ENCODE measurements at regions not wholly inside any gene's neighbourhood (a gene's known extent, or its start where the extent isn't known, plus 50 kb on each side); places are given as distances from the start of the nearest gene placed in this dataset.
"Not testable (repeated sequence)": the region's sequence is repeated elsewhere in the genome, so short reads cannot be mapped to it uniquely, and the experiment has no call there.

DNA sequence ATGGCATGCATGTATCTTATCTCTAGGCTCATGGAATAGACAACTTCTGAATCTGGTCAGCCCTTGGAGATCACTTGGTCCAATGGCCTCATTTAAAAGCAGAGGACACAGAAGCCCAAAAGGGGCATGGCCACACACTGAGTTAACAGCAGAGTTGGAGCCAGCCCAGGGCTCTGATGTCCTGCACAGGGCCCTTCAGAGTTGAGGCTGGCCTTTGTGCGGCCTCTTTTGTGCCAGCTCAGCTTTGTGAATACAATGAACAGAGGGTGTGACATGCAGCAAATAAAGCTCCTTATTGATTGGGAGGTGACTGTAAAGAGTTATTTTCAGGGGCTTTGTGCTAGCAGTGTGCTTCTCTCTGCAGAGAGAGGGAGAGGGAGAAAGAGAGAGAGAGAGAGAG is 150.1 kb upstream of the STK32A start:
- no peak for DNase-seq

DNA sequence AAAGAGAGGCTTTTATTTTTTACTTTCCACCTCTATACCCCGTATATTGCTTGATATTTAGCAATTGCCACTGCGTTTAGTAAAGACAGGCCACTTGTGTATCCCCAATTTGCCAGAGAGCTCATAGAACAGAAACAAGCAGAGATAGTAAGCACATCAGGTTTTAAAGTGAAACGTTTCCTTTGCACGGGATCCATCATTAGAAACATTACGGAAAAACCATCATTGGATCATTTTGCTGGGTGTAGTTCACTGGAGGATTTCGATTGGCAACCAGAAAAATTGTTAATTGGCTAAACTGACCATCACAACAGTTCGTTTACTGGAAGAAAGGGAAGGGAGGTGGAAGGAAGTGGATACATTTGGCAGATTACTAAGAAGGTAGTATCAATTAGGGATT is 149.4 kb upstream of the STK32A start:
- DNase-seq = no peak

DNA sequence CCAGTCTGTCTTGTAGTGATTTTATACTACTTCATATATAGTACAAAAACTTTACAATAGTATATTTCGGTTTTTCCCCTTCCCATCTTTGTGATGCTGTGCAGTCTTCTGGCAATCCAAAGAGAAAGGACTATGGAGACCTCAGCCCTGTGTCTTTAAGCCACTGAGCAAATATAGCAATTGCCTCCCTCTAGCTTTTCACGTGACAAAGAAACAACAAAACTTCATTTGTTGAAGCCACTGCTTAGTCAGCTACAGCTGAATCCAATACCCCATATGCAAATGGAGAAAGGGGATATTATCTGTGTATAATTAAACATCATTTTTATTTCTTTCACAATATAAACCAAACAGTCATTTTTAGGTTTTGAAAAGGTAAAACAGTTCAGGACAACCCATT is 142.8 kb upstream of the STK32A start:
- DNase-seq = no peak

DNA sequence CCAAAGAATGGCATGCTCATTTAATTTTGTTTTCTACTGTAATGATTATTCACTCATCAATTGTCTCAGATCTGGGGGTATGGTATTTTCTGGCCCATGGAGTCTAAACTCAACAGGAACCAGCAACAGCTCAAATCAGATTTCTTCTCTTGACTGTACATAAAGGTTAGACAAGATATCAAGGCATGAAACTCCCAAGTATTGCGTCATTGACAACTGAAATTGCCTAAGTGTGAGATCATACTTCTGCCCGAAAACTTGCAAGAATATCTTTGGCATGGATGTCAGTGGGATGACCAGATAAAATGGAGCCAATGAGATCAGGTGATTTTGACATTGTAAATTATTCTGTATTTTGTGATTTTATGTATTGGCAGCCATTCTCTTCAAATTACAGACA is 141.7 kb upstream of the STK32A start:
- DNase-seq = peak; percentile 3

DNA sequence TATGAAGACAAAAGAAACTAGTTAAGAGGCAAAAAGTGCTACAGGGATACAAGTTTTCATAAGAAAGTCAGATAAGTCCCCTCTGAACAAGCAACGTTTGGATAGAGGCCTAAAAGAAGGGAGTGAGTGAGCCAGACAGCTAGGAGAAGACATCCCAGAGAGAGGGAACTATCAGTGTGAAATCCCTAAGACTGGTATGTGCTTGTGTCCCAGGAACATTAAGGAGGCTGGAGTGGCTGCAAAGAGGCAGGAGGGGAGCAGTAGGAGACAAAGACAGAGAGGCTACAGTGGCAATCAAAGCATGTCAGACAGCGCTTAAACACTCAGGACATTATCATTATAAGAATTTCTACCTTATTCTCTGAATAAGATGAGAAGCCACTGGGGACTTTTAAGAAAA is 139.1 kb upstream of the STK32A start:
- DNase-seq = no peak

DNA sequence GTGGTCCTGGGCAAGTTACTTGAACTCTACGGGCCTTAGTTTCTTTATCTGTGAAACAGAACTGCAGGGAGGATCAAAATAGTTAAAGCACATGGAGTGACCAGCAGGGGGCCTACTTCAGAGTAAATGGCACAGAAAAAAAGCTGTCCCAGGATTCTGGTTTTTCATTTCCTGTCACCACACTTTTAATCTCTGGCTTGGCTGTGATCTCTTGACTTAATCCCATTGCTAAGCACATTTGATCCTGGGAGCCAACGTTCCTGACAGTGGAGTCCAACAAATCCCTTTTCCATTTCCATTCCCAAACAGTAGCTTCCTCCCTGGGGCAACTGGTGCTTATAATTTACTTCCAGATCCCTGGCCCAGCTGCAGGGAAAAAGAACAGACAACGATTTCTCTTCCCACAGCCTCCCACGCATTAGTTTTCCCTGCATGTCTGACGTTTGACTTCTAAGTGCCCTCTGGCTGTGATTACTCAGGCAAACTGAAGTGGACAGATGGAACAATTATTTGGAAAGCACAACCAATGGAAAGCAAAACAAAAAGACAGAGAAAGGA is 136.5 kb upstream of the STK32A start:
- peak; percentile 25 for DNase-seq

DNA sequence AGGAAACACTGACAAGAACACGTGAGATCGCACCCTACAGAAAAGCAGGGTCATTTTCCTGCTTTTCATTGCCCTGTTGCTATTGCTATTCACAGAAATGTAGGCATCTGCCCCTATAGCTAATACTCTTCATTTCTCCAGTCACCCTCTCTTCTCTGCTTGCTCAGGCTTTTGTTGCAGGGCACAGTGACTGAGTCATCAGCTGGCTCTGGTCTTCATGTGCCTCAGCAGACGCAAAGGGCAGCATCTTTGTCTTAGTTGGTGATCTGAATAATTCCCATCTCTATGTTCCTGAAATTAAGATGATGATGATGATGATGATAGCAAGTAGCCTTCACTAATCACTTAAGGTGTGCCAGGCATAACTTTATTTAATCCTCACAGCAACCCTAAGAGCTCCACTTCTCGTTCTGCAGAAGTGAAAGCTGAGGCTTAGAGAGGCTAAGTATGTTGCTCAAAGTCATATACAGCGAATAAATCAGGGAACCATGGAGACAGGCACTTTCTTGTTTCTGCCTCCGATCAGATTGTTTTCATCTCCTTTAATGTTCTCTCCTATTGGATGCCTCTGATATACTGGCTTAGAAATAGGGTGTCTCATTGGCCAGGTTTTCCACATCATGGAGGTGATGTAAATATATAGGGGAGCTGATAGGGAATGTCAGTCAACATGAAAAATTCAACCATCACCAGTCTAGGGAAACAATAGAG is 133.0 kb upstream of the STK32A start:
- DNase-seq = peak; percentile 4

DNA sequence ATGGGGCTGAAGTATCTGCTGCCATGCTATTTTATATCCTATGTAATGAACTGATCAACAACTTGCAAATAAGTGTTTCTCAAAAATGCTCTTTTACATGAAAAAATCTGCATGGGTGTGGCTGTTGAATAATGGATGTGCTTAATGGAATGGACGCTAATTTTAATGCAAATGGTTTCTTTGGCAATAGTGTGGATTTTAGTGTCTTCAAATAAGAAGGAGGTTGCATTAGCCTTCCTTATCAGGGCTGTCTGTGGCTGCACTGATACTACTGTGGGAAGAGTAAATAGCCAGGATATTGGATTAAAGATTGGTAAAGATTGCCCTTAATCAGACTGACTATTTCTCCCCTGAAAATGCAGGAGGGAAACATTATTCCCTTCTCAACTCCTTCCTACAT is 121.9 kb upstream of the STK32A start:
- DNase-seq = no peak

DNA sequence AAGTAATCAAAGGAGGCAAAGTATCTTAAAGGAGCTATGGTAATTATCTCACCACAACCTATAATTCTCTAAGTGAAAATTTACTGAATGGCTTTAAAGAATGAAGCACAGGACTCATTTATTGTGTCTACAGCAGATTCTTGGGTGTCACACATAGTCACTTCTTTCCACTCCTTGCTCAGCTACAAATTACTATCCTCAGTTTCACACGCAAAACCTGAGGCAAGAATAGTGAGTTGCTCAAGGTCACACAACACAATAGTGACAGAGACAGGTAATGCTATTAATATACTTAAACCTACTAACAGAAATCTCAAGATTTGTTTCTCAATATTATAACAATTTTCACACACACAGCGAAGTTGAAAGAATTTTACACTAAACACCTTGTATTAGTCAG is 120.9 kb upstream of the STK32A start:
- no peak for DNase-seq

DNA sequence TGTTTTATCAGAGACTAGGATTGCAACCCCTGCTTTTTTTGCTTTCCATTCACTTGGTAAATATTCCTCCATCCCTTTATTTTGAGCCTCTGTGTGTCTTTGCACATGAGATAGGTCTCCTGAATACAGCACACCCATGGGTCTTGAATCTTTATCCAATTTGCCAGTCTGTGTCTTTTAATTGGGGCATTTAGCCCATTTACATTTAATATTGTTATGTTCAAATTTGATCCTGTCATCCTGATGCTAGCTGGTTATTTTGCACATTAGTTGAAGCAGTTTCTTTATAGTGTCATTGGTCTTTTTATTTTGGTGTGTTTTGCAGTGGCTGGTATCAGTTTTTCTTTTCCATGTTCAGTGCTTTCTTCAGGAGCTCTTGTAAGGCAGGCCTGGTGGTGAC is 95.1 kb upstream of the STK32A start:
- DNase-seq = not testable (repeated sequence)

DNA sequence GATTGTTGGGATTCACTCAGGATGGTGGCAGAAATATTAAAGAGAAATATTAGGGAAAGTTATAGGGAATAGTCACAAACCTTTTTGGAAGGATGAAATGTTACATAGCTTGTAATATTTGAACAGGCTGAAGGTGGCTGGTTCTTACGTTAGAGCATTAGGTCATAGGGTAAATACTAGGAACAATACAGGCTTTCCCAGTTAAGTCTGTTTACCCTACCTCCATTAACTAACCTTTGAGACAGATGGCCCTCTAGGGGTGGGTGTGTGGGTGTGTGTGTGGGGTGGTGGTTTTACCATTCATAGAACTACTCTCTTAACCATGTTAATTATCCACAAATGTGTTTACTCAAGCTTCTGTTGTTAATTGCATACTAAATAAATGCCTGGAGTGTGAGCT is 94.3 kb upstream of the STK32A start:
- no peak for DNase-seq

DNA sequence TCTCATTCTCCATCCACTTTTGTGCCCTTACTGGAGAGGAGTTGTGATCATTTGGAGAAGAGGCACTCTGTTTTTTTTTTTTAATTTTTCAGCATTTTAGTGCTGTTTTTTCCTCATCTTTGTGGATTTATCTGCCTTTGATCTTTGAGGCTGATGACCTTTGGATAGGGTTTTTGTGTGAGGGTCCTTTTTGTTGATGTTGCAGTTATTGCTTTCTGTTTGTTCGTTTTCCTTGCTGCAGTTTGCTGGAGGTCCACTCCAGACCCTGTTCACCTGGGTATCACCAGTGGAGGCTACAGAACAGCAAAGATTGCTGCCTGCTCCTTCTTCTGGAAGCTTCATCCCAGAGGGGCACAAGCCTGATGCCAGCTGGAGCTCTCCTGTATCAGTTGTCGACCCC is 93.2 kb upstream of the STK32A start:
- DNase-seq = not testable (repeated sequence)

DNA sequence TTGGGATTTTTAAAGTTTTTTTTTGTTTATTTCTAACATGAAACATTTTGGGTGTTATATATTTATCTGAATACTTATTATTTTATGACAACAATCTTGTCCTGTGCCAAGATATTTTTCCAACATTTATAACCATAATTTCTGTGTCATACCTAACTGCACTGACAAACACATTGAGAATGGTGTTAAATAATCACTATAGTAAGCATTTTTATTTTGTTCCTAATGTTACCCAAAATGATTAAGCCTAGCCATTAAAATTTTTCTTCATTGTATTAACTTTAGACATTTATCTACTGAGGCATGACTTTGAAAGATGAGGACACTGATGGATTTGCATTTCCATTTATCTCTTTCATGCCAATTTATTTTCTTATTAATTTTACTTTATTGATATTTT is 91.6 kb upstream of the STK32A start:
- DNase-seq = no peak

DNA sequence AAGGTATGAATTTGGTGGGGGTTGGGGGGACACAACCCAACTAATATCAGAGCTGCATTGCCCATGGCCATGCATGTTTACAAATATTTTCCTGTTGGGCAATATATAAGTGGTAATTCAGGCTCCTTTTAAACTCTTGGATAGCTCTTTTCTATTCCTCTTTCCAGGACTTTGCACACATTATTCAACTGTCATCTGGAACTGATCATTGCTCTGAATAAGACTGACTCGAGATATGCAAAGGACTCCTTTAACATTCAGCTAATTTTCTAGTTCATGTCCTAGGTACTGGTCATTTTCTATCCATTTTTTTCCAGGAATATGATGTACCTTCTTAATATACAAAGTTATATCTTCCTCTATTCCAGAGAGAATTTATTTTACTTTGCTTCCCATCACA is 89.5 kb upstream of the STK32A start:
- DNase-seq = no peak

DNA sequence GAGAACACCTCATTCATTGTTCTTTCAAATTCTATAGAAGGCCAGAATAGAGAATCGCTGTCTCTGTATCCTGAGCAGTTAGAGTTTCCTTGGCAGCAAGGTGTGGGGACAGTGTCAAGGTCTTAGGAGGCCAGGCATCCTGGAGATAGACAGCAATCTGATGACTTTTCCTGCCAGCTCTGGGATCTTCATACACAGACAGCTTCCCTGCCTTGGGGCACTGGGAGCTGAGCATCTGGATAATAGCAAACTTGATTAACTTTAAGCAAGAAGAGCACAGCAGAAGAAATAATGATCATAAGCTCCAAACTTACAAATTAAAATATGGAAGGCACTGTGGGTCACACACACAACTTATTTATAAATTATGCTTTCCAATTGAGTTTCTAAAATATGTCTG is 86.1 kb upstream of the STK32A start:
- no peak for DNase-seq

DNA sequence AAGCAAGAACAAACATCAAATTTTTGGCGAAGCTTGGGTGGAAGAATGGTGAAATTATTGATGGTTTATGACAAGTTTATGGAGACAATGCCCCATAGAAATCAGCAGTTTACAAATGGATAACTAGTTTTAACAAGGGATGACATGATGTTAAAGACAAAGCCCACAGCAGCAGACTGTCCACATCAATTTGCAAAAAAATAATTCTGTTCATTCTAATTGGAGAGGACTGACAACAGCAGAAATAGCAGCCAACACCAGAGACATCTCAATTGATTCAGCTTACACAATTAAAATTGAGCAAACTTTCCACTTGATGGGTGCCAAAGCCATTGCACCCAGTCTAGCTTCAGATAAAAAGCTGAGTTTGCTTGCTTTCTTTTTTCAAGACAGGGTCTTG is 82.7 kb upstream of the STK32A start:
- no peak for DNase-seq

DNA sequence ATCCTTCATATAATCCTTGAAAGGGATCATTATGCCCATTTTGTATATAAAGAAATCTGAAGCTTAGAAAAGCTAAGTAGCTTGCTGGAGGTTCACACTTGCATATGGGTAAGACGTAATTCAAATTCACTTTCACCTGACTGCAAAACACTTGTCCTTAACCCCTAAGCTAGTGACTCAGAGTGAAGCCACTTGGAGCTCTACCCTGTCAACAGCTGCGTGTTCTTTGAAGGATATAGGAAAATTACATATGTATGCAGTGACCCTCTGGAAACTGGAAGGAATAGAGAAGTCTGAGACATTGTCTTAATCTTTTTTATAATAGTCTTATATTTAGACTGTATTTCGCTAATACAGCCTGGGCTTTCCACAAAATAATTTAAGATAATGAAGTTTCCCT is 80.0 kb upstream of the STK32A start:
- DNase-seq = no peak

DNA sequence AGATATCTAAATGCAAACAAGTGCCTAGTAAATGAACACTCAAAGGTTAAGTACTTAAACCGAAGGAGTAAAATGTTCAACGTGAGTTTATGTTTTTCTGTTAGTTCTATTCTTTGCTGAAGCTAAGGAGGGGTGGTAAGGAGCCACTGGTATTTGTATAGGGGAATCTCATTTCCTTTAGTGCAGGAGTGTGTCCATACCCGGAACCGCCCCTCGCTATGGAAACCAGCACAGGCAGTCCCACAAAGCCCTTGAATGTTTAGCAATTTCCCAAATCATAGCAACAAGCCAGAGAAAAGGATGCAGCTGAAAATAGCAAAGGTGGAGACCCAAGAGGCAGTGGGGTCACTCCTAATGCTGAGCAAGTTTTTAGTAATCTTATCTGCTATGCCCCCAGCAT is 78.8 kb upstream of the STK32A start:
- no peak for DNase-seq

DNA sequence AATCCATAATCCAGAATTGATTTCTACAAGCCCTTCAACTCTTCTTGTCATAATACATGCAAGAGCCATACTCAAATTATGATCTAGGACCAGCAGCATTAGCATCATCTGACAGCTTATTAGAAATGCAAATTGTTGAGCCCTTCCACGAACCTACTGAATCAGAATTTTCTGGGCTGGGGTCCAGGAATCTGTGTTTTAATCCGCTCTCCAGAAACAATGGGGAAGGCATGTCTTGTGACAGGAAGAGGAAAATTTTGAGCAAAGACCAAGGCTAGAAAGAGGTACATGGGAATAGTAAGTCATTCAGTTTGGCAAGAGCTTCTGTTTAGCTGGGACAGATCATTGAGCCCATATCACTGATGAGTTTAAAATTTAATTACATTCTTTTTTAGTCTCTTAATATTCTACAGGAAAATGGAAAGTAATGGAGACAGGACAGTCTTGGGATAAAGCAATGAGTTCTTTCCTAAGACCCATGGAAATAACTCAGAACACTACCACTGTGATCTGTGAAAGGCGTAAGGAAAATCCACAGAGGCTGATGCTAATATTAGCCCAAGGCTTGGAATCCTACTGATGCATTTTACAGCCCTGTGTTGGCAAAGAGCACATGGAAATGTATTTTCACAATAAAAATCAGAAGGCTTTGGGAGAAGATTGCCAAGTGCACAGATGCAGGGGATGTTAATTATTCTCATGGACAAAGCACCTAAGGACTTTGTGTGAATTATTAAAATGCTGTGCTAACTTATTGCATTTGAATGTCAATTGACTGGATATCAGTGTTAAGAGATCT is 73.7 kb upstream of the STK32A start:
- no peak for DNase-seq

DNA sequence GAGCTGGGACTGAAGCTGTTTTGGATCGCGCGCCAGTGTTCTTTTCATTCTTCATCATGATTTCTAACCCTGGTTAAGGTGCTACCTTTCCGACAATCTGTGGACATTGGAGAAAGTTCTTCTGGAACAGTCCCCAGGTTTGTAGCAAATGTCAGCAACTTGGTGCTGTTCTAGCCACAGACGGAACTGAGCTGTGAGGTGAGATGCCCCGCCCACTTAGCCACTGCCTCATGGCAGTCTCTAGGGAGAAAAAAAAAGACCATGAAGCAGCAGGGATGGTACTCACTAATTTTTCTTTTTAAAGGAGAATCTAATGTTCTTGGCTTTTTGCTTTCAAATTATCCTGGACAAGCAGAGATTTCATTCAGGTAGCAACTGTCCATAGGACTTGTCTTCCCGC is 72.1 kb upstream of the STK32A start:
- no peak for DNase-seq

DNA sequence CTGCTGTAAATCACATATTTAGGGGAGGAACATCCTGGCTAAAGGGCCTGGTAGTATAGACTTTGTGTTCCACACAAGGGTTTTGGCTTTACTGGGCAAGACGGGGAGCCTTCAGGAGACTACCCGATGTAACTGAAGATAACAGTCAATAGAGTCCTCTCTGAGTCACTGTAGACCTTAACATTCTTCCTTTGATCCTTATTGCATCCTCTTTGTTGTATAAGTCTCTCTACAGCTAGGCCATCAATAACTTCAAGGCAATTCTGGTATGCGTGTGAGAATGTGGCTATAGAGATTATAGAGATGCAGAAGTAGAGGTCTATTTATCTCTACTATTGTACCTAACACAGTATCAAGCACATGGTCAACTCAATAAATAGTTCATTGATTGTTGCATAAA is 67.3 kb upstream of the STK32A start:
- no peak for DNase-seq

DNA sequence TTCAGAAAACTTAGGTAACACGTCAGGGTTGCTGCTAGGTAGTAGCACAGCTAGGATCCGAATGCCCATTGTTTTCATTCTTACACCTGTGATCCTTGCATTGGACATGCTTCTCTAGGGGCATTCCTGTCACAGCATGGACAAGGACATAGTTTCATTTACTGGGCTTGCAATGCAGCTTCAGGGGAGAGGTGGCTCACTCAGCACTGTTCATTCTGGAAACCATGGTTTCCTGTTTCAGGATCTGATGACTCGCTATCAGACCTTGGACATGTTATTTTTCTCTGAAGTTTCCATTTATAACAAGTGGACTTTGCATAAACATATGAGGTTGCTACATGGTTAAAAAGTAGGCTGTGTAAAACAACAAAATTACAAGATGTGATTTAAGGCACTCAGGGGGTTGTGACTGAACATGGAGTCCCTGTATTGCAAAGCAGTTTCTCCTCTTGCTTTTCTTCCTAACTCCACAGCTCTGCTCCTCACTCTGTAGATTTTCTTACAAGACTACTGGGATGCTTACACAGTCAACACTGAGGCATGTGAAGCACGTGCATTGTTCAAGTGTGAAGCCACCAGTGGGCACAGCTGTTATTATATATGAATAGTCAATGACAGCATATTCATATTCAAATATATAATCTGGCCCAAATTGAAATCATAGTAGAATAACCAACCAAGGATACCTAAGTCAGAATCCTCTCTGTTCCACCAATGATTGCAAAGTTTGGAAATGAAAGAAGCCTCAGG is 66.1 kb upstream of the STK32A start:
- no peak for DNase-seq

DNA sequence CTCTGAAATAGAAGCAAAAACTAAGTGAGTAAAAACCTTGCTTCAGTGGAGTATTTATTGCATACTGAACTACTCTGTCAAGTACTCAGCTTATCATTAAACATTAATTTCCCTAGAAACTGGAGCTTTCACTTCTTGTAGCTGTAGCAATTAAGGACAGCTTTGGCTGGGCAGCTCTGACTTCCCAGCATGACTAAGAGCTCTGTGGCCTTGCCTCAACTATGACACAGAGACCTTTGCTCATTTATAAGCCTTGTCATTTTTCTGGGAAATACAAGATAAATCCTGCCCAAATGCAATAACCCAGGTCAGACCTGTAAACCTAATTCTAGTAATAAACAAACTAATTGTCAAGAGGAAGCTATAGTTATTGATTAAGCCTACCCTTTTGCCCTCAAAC is 65.4 kb upstream of the STK32A start:
- no peak for DNase-seq

DNA sequence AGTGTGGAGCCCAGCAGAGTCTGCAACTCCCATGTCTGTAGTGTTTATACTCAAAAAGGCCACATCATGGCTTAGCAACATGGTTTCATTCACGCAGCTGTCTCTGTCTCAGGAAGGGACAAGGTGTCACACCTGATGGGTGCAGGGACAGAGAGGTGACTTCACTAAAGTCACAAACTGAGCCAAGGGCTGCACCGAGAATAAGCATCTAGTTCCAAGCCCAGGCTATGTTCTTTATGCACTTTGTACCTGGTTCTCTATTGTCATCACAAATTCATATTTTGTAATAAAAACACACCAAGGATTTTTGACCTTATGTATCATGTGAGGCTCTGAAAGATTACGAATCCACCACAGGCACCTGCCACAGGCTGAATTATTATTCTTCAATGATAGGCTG is 64.9 kb upstream of the STK32A start:
- no peak for DNase-seq

Measured in MV-4-11 (cell line).